ENCODE measurements at regions not wholly inside any gene's neighbourhood (a gene's known extent, or its start where the extent isn't known, plus 50 kb on each side); places are given as distances from the start of the nearest gene placed in this dataset.

DNA sequence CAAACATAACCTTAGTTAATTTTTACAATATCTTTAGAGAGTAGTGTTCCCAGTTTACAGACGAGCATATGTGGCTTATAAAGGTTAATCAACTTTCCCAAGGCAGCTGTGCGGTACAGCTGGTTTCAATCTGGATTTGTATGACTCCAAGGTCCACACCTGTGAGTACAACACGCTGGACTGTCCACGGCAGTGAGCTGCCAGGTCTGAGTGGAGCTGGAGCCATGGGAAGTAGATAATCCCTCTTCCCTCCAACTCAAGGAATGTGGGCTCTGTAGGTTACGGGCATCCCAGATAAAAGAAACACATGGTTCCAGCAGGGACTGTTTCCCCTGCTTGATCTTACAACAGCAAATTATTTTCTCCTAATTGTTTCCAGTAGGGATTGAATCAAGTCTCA, 102.2 kb downstream of the SOD2 start:
- ATAC-seq (ENCODE audit: low FRiP score in 2 of 2) (no peak), DNase-seq (no peak)
- Histone ChIP-seq H3K4me1 (no peaks in the 10 kb centered on the region), H3K9me3 (no peaks in the 10 kb centered on the region), H3K27me3 (no peaks in the 10 kb centered on the region), H3K36me3 (no peaks in the 10 kb centered on the region), H3K27ac (no peak overlapping the region), H3K4me3 (no peak overlapping the region)
- 79 to 85% methylated on average over 5 of the region's 5 CpGs for WGBS, 2 donors
- TF ChIP-seq EP300 (IDR thresholded peaks at IDR 0.05) (no peak), POLR2A (IDR thresholded peaks at IDR 0.05) (no peak), POLR2AphosphoS5 (IDR thresholded peaks at IDR 0.05) (no peak)
- TF ChIP-seq, protein P1, sequence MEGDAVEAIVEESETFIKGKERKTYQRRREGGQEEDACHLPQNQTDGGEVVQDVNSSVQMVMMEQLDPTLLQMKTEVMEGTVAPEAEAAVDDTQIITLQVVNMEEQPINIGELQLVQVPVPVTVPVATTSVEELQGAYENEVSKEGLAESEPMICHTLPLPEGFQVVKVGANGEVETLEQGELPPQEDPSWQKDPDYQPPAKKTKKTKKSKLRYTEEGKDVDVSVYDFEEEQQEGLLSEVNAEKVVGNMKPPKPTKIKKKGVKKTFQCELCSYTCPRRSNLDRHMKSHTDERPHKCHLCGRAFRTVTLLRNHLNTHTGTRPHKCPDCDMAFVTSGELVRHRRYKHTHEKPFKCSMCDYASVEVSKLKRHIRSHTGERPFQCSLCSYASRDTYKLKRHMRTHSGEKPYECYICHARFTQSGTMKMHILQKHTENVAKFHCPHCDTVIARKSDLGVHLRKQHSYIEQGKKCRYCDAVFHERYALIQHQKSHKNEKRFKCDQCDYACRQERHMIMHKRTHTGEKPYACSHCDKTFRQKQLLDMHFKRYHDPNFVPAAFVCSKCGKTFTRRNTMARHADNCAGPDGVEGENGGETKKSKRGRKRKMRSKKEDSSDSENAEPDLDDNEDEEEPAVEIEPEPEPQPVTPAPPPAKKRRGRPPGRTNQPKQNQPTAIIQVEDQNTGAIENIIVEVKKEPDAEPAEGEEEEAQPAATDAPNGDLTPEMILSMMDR (IDR thresholded peaks at IDR 0.05) = no peak

DNA sequence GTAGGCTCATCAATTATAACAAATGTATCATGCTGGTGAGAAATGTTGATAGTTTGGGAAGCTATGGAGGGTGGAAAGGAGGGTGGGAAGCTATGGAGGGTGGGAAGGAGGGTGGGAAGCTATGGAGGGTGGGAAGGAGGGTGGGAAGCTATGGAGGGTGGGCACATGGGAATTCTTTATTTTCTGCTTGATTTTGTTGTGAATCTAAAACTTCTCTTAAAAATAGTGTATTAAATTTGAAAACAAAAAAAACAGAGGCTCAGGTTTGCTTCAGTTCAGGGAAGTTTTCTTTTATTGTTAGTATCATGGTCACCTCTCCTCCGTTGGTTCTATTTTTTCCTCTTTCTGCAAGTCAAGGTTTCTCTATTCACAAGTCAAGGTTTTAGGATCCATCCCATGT, 106.4 kb downstream of the SOD2 start:
- no peaks in the 10 kb centered on the region for H3K36me3 ChIP-seq
- no peaks in the 10 kb centered on the region for H3K9me3 ChIP-seq
- ATAC-seq (ENCODE audit: low FRiP score in 2 of 2) (no peak), DNase-seq (no peak)
- no peak overlapping the region for H3K27ac ChIP-seq
- WGBS, 2 donors = 100% methylated on average over 1 of the region's 1 CpG
- no peaks in the 10 kb centered on the region for H3K27me3 ChIP-seq
- TF ChIP-seq, protein P1 (IDR thresholded peaks at IDR 0.05) = no peak
- no peak for TF ChIP-seq POLR2A (IDR thresholded peaks at IDR 0.05)
- TF ChIP-seq EP300 (IDR thresholded peaks at IDR 0.05) = no peak
- TF ChIP-seq POLR2AphosphoS5 (IDR thresholded peaks at IDR 0.05) = no peak
- no peak overlapping the region for H3K4me3 ChIP-seq
- no peaks in the 10 kb centered on the region for H3K4me1 ChIP-seq

DNA sequence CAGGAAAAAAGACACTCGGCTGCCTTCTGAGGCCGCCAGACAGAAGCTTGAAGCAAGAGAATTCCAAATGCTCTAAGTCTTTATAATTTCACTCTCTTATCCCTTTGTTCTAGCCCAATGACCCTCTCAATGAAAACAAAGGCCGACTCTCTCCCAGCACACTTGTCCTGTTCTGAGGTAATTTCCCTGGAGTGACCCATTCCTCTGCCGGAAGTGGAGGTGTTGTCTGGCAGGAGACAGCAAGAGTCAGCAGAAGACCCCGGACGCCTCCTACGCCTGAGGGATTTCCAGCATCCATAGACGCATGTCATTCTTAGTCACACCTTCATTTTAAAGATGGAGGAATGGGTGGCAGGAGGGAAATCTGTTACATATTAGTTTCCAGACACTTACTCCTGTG, 110.3 kb downstream of the SOD2 start:
- no peak for ATAC-seq (ENCODE audit: low FRiP score in 2 of 2)
- WGBS, 2 donors = 89 to 92% methylated on average over 8 of the region's 8 CpGs

DNA sequence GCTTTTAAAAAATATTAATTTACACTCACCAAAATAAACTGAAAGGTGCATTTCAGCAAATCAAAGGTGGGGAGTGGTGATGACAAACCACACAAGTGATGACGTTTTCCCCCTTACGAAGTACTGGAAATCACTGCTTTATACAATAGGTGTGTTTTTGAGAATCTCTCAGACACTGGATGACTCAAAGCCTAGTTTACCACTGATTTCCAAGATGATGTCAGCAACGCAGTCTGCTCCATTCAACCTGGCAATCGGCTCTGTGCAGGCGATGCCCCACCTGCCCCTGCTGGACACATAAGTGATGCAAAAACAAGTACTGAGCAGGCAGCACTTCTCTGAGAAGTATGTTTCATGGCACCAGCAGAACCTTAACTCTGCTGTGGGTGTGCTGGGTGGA, 114.4 kb downstream of the SOD2 start:
- Histone ChIP-seq H3K9me3 (no peaks in the 10 kb centered on the region), H3K36me3 (no peaks in the 10 kb centered on the region), H3K27me3 (no peaks in the 10 kb centered on the region), H3K4me1 (no peaks in the 10 kb centered on the region), H3K4me3 (no peak overlapping the region), H3K27ac (no peak overlapping the region)
- WGBS, 2 donors = 88 to 92% methylated on average over 5 of the region's 5 CpGs
- TF ChIP-seq EP300 (IDR thresholded peaks at IDR 0.05) = no peak
- ATAC-seq (ENCODE audit: low FRiP score in 2 of 2) (no peak), DNase-seq (no peak)

More for the DNA sequence above, 110.3 kb downstream of the SOD2 start:
- no peak overlapping the region for H3K4me3 ChIP-seq
- no peaks in the 10 kb centered on the region for H3K4me1 ChIP-seq
- no peaks in the 10 kb centered on the region for H3K9me3 ChIP-seq
- H3K27me3 ChIP-seq = no peaks in the 10 kb centered on the region
- DNase-seq = no peak
- no peak for TF ChIP-seq POLR2A (IDR thresholded peaks at IDR 0.05)
- no peak for TF ChIP-seq POLR2AphosphoS5 (IDR thresholded peaks at IDR 0.05)
- TF ChIP-seq, protein P1 (IDR thresholded peaks at IDR 0.05) = no peak
- TF ChIP-seq EP300 (IDR thresholded peaks at IDR 0.05) = no peak
- no peak overlapping the region for H3K27ac ChIP-seq
- no peaks in the 10 kb centered on the region for H3K36me3 ChIP-seq

DNA sequence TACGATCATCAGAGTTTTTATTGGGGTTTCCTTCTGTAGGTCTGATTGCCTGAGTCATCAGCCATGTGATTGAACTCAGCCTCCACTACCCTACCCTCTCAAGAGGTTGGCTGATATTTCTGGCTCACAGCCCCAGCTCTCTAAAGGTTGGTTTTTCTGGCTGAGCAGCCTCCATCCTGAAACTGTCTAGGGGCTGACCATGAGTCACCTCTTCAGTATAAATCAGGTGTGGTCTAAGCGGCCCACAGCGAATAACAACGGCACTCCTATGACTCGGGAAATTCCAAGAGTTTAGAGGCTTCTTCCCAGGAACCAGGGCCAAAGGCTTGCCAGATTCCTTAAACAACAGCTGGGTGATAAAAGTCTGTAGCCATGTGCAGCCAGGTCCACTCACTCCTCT, 115.5 kb downstream of the SOD2 start:
- TF ChIP-seq EP300 (IDR thresholded peaks at IDR 0.05) (peak in 1 of 4 donors; percentile 27), POLR2AphosphoS5 (IDR thresholded peaks at IDR 0.05) (no peak)
- 60 to 91% methylated on average over 1 to 5 of the region's 5 CpGs for WGBS, 2 donors
- Histone ChIP-seq H3K36me3 (no peaks in the 10 kb centered on the region), H3K27me3 (no peaks in the 10 kb centered on the region), H3K27ac (no peak overlapping the region), H3K4me3 (no peak overlapping the region), H3K9me3 (no peaks in the 10 kb centered on the region), H3K4me1 (no peaks in the 10 kb centered on the region)
- ATAC-seq (ENCODE audit: low FRiP score in 2 of 2) (peak in 1 of 2 donors; percentile 50), DNase-seq (peak in 1 of 2 donors; percentile 37)

DNA sequence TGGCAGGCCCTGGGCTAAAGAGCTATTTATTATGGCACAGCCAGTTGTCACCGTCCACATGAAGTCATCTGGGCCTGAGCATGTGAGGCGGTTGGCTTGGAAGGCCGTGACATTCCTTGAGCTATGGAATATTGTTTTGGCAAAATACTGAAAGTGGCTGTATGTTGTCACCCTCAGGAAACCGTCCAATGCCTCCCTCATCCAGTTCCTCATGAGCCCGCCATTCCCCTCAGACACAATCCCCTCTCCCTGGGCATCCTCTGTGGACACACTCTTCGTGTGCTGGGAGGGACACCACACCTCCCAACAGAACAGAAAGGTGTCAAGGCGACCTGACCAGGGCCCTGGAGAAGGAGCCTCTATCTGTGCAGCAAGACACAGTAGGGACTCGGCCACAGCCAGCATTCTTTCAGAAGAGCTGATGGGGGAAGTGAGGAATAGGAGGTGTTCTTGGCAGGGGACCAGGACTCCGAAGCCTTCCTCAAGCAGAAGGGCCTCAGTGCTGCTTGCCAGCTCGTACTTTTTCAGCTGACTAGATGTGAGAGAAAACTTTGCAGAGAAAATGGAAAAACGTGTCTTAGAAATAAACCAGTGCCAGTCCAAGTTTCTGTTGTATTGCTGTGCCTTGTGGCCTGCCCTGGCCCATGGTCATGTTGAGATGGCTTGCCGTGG, 120.5 kb downstream of the SOD2 start:
- Histone ChIP-seq H3K27ac (no peak overlapping the region), H3K9me3 (peaks cover 0 to 8% (median 3%) of the 10 kb centered on the region in 4 donors), H3K4me1 (no peaks in the 10 kb centered on the region), H3K36me3 (no peaks in the 10 kb centered on the region), H3K27me3 (no peaks in the 10 kb centered on the region), H3K4me3 (no peak overlapping the region)
- no peak for TF ChIP-seq EP300 (IDR thresholded peaks at IDR 0.05)
- TF ChIP-seq, protein P1 (IDR thresholded peaks at IDR 0.05) = no peak
- no peak for TF ChIP-seq POLR2A (IDR thresholded peaks at IDR 0.05)
- no peak for TF ChIP-seq POLR2AphosphoS5 (IDR thresholded peaks at IDR 0.05)
- 63 to 69% methylated on average over 12 of the region's 12 CpGs for WGBS, 2 donors
- ATAC-seq (ENCODE audit: low FRiP score in 2 of 2) = peak in 1 of 2 donors; percentile 61
- no peak for DNase-seq

Measured in upper lobe of left lung (tissue), 6 donors.